ENCODE measurements at regions not wholly inside any gene's neighbourhood (a gene's known extent, or its start where the extent isn't known, plus 50 kb on each side); places are given as distances from the start of the nearest gene placed in this dataset.

- Histone ChIP-seq H3K4me1 (replicated peaks in 1 of 2) (peaks cover 8 to 33% of the 10 kb centered on the region in 2 donors), H3K27ac (no peak overlapping the region), H3K4me3 (no peak overlapping the region)
- WGBS, 10 experiments = 63 to 100% (median 90%) methylated on average over 1 to 2 of the region's 4 CpGs; no CpG with 5 or more reads in 3 of the 10 experiments
- in situ Hi-C loops (cut with MboI; ENCODE audit: low pct_unique_long_range_greater_than_20kb in 2 of 9, low sequenced_read_pairs in 9 of 9, unreplicated experiment in 9 of 9) = loop anchor here in 1 of 9 experiments (25.0 kb wide), 1 partner anchor 939 kb away; no protein-coding TSS in a partner anchor
- ATAC-seq (replicated peaks in 6 of 8) = no peak
These were observed 264.2 kb downstream of the SS18 start for GRCh38 chr18:25825979-25826776.

- peaks cover 7 to 37% of the 10 kb centered on the region in 2 donors for H3K4me1 ChIP-seq (replicated peaks in 1 of 2)
- H3K27ac ChIP-seq = no peak overlapping the region
- peak in 5 of 8 experiments; percentile 38 to 78 (median 48) for ATAC-seq (replicated peaks in 6 of 8)
- no peak overlapping the region for H3K4me3 ChIP-seq
- in situ Hi-C loops (cut with MboI; ENCODE audit: low pct_unique_long_range_greater_than_20kb in 2 of 9, low sequenced_read_pairs in 9 of 9, unreplicated experiment in 9 of 9) = loop anchor here in 1 of 9 experiments (25.0 kb wide), 1 partner anchor 938 kb away; no protein-coding TSS in a partner anchor
- WGBS, 10 experiments = 39 to 60% (median 49%) methylated on average over 1 to 6 of the region's 6 CpGs; no CpG with 5 or more reads in 2 of the 10 experiments
These were observed 265.4 kb downstream of the SS18 start for GRCh38 chr18:25825056-25825455.

GRCh38 chr18:25819746-25820363, 270.6 kb downstream of the SS18 start:
- in situ Hi-C loops (cut with MboI; ENCODE audit: low pct_unique_long_range_greater_than_20kb in 2 of 9, low sequenced_read_pairs in 9 of 9, unreplicated experiment in 9 of 9) = no loop called here
- 20% methylated on average over 1 of the region's 1 CpG; no CpG with 5 or more reads in 9 of the 10 experiments for WGBS, 10 experiments
- H3K27ac ChIP-seq = peak overlapping the region; percentile 44 to 59
- no peak overlapping the region for H3K4me3 ChIP-seq
- H3K4me1 ChIP-seq (replicated peaks in 1 of 2) = peaks cover 20 to 26% of the 10 kb centered on the region in 2 donors
- peak in 5 of 8 experiments; percentile 26 to 71 (median 59) for ATAC-seq (replicated peaks in 6 of 8)

DNA sequence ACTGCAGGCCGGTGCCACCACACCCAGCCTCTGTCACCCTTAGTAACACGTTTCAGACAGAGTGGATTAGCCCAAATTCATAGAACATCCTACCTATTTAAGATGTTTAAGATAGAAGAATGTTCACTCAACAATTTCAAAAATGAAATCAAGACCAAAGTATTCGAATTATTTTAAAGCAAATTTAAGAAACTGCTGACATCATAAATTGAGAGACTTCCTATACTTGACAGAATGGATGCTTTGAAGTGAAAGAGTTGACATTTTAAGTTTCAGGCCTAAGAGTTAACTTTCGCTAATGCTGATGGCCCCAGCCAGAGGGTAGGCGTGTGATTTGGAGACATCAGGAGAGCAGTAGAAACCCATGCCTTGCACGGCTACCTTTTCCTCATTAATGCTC, 271.9 kb downstream of the SS18 start:
- 73 to 100% (median 86%) methylated on average over 1 to 5 of the region's 6 CpGs; no CpG with 5 or more reads in 1 of the 10 experiments for WGBS, 10 experiments
- H3K4me3 ChIP-seq = no peak overlapping the region
- no peak for ATAC-seq (replicated peaks in 6 of 8)
- peaks cover 21 to 34% of the 10 kb centered on the region in 2 donors for H3K4me1 ChIP-seq (replicated peaks in 1 of 2)
- in situ Hi-C loops (cut with MboI; ENCODE audit: low pct_unique_long_range_greater_than_20kb in 2 of 9, low sequenced_read_pairs in 9 of 9, unreplicated experiment in 9 of 9) = no loop called here
- no peak overlapping the region for H3K27ac ChIP-seq

DNA sequence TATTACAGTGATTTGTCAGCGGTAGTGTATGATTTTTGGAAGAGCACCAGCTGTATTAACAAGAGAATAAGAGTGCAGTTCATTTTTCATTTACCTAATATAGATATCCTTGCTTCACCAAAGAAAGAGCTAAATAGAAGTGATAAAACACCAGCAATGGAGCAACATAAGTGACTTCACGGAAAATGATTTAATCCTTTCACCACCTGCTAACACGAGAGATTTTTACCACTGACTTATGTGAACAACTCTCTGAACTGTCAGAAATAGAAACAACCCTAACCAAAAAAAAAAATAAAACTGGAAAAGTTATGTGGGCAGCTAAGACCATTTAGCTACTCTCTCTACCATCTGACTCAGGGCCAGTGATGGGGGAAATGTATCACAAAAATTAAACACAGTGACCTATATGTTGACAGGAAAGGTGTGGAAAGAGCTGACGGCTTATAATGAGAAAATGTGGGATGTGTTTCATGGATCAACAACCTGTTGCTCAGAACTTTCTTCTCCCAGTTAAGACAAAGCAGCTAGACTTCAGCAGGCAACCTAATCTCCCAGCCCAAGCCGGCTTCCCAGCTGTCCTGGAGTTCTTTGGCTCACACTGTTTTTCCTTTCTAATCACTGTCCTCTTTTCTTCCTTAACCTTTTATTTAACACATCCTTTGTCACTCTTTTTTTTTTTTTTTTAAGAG, 272.7 kb downstream of the SS18 start:
- no peak overlapping the region for H3K27ac ChIP-seq
- ATAC-seq (replicated peaks in 6 of 8) = no peak
- WGBS, 10 experiments = 49 to 100% (median 92%) methylated on average over 3 to 5 of the region's 5 CpGs
- no peak overlapping the region for H3K4me3 ChIP-seq
- peaks cover 21 to 43% of the 10 kb centered on the region in 2 donors for H3K4me1 ChIP-seq (replicated peaks in 1 of 2)
- in situ Hi-C loops (cut with MboI; ENCODE audit: low pct_unique_long_range_greater_than_20kb in 2 of 9, low sequenced_read_pairs in 9 of 9, unreplicated experiment in 9 of 9) = no loop called here

GRCh38 chr18:25815659-25816058, 274.8 kb downstream of the SS18 start:
- in situ Hi-C loops (cut with MboI; ENCODE audit: low pct_unique_long_range_greater_than_20kb in 2 of 9, low sequenced_read_pairs in 9 of 9, unreplicated experiment in 9 of 9) = no loop called here
- ATAC-seq (replicated peaks in 6 of 8) = peak in 3 of 8 experiments; percentile 75 to 95 (median 81)
- no peak overlapping the region for H3K4me3 ChIP-seq
- WGBS, 10 experiments = 0 to 60% (median 22%) methylated on average over 1 to 3 of the region's 3 CpGs; no CpG with 5 or more reads in 2 of the 10 experiments
- peaks cover 21 to 45% of the 10 kb centered on the region in 2 donors for H3K4me1 ChIP-seq (replicated peaks in 1 of 2)
- H3K27ac ChIP-seq = no peak overlapping the region

- Histone ChIP-seq H3K27ac (no peak overlapping the region), H3K4me1 (replicated peaks in 1 of 2) (peaks cover 19 to 39% of the 10 kb centered on the region in 2 donors), H3K4me3 (no peak overlapping the region)
- in situ Hi-C loops (cut with MboI; ENCODE audit: low pct_unique_long_range_greater_than_20kb in 2 of 9, low sequenced_read_pairs in 9 of 9, unreplicated experiment in 9 of 9) = no loop called here
- 30 to 100% (median 56%) methylated on average over 1 to 4 of the region's 4 CpGs for WGBS, 10 experiments
- ATAC-seq (replicated peaks in 6 of 8) = peak in 5 of 8 experiments; percentile 69 to 83 (median 76)
These were observed 275.5 kb downstream of the SS18 start for GRCh38 chr18:25814841-25815458.

DNA sequence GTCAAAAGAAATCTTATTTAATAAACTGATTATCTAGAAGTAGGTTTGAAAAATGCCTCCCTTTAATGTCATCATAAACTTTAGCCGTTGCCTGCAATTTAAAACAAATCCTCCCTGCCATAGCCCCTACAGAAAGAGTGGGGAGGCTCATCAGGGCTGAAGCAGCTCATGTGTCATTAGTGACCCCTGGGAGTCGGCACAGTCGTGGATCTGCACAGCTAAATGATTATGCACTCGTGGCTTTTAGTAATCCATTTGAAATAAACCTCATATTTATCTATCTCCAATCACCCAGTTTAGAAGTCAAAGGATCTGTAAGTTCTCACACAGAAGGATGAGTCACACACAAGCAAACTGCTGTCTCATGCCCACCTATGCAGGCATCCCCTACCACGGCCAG, 277.3 kb downstream of the SS18 start:
- peaks cover 14 to 34% of the 10 kb centered on the region in 2 donors for H3K4me1 ChIP-seq (replicated peaks in 1 of 2)
- H3K27ac ChIP-seq = peak overlapping the region in 1 of 2 donors; percentile 37
- ATAC-seq (replicated peaks in 6 of 8) = peak in 5 of 8 experiments; percentile 69 to 90 (median 87)
- in situ Hi-C loops (cut with MboI; ENCODE audit: low pct_unique_long_range_greater_than_20kb in 2 of 9, low sequenced_read_pairs in 9 of 9, unreplicated experiment in 9 of 9) = no loop called here
- no peak overlapping the region for H3K4me3 ChIP-seq
- WGBS, 10 experiments = 38 to 61% (median 42%) methylated on average over 2 to 4 of the region's 5 CpGs; no CpG with 5 or more reads in 2 of the 10 experiments

- H3K4me1 ChIP-seq (replicated peaks in 1 of 2) = peaks cover 11 to 30% of the 10 kb centered on the region in 2 donors
- H3K4me3 ChIP-seq = no peak overlapping the region
- no peak for ATAC-seq (replicated peaks in 6 of 8)
- in situ Hi-C loops (cut with MboI; ENCODE audit: low pct_unique_long_range_greater_than_20kb in 2 of 9, low sequenced_read_pairs in 9 of 9, unreplicated experiment in 9 of 9) = no loop called here
- WGBS, 10 experiments = 56 to 94% (median 80%) methylated on average over 2 to 3 of the region's 3 CpGs; no CpG with 5 or more reads in 3 of the 10 experiments
- no peak overlapping the region for H3K27ac ChIP-seq
These were observed 279.7 kb downstream of the SS18 start for GRCh38 chr18:25810736-25811135.

DNA sequence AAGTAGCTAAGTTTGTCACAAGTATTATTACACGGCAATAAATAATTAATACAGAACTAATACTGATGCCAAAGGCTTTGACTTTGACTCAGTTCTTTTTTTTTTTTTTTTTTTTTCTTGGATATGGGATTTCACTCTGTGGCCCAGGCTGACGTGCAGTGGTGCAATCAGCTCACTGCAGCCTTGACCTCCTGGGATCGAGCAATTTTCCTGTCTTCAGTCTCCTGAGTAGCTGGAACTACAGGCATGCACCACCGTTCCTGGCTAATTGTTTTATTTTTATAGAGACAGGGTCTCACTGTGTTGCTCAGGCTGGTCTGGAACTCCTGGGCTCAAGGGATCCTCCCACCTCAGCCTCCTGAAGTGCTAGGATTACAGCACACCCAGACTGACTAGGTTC, 284.5 kb downstream of the SS18 start:
- H3K4me1 ChIP-seq (replicated peaks in 1 of 2) = no peaks in the 10 kb centered on the region
- in situ Hi-C loops (cut with MboI; ENCODE audit: low pct_unique_long_range_greater_than_20kb in 2 of 9, low sequenced_read_pairs in 9 of 9, unreplicated experiment in 9 of 9) = no loop called here
- no peak for ATAC-seq (replicated peaks in 6 of 8)
- H3K27ac ChIP-seq = no peak overlapping the region
- no peak overlapping the region for H3K4me3 ChIP-seq
- WGBS, 10 experiments = 17 to 100% (median 84%) methylated on average over 1 to 3 of the region's 4 CpGs; no CpG with 5 or more reads in 2 of the 10 experiments

DNA sequence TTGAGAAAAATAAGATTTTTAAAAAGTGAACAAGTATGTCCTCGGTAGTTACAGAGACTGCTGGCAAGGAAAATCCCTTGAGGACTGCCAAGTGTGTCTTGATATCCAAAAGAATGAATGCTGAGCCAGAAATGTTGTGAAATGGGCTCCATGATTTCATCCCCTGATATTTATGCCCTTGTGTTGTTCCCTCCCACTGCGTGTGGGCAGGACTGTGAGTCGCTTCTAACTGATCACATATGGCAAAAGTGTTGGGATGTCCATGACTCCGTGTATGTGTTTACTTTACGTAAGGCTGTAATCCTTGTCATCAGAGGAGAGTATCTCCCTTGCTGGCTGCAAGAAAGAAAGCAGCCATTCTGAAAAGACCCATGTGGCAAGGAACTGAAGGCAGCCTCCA, 285.1 kb downstream of the SS18 start:
- Histone ChIP-seq H3K27ac (no peak overlapping the region), H3K4me3 (no peak overlapping the region), H3K4me1 (replicated peaks in 1 of 2) (no peaks in the 10 kb centered on the region)
- whole genome bisulfite sequencing, 10 experiments = 0 to 90% (median 53%) methylated on average over 1 to 5 of the region's 5 CpGs; no CpG with 5 or more reads in 2 of the 10 experiments
- peak in 3 of 8 experiments; percentile 39 to 83 (median 80) for ATAC-seq (replicated peaks in 6 of 8)
- in situ Hi-C loops (cut with MboI; ENCODE audit: low pct_unique_long_range_greater_than_20kb in 2 of 9, low sequenced_read_pairs in 9 of 9, unreplicated experiment in 9 of 9) = no loop called here

- ATAC-seq (replicated peaks in 6 of 8) = no peak
- WGBS, 10 experiments = 50 to 100% (median 80%) methylated on average over 1 to 3 of the region's 3 CpGs; no CpG with 5 or more reads in 1 of the 10 experiments
- in situ Hi-C loops (cut with MboI; ENCODE audit: low pct_unique_long_range_greater_than_20kb in 2 of 9, low sequenced_read_pairs in 9 of 9, unreplicated experiment in 9 of 9) = no loop called here
- Histone ChIP-seq H3K27ac (no peak overlapping the region), H3K4me3 (no peak overlapping the region), H3K4me1 (replicated peaks in 1 of 2) (peaks cover 0 to 4% of the 10 kb centered on the region in 2 donors)
These were observed 291.2 kb downstream of the SS18 start for GRCh38 chr18:25799231-25799630.
